ENCODE measurements at regions not wholly inside any gene's neighbourhood (a gene's known extent, or its start where the extent isn't known, plus 50 kb on each side); places are given as distances from the start of the nearest gene placed in this dataset.

- no peak for DNase-seq
Observed at GRCh38 chr10:64458306-64458705, 937.1 kb downstream of the REEP3 start.

- no peak for DNase-seq
Observed at GRCh38 chr10:64463406-64463805, 942.2 kb downstream of the REEP3 start.

GRCh38 chr10:64465653-64466052 lies 944.5 kb downstream of the REEP3 start:
- DNase-seq: no peak

- no peak for DNase-seq
Observed at GRCh38 chr10:64468219-64468618, 947.0 kb downstream of the REEP3 start.

GRCh38 chr10:64476506-64476905 lies 955.3 kb downstream of the REEP3 start:
- no peak for DNase-seq

GRCh38 chr10:64477791-64478190 lies 956.6 kb downstream of the REEP3 start:
- DNase-seq: no peak

- DNase-seq: no peak
Observed at GRCh38 chr10:64484811-64485330, 963.7 kb downstream of the REEP3 start.

GRCh38 chr10:64486149-64486548 lies 964.9 kb downstream of the REEP3 start:
- no peak for DNase-seq

- DNase-seq: no peak
Observed at GRCh38 chr10:64486901-64487300, 965.7 kb downstream of the REEP3 start.

- DNase-seq: no peak
Observed at GRCh38 chr10:64494901-64495300, 973.7 kb downstream of the REEP3 start.

GRCh38 chr10:64497306-64497705 lies 976.1 kb downstream of the REEP3 start:
- no peak for DNase-seq

GRCh38 chr10:64501807-64502206 lies 980.6 kb downstream of the REEP3 start:
- DNase-seq: no peak

GRCh38 chr10:64502936-64503335 lies 981.7 kb downstream of the REEP3 start:
- no peak for DNase-seq

GRCh38 chr10:64503429-64503828 lies 982.2 kb downstream of the REEP3 start:
- no peak for DNase-seq

- no peak for DNase-seq
Observed at GRCh38 chr10:64505501-64505900, 984.3 kb downstream of the REEP3 start.

- DNase-seq: no peak
Observed at GRCh38 chr10:64506963-64507362, 985.8 kb downstream of the REEP3 start.

- DNase-seq: no peak
Observed at GRCh38 chr10:64507651-64508028, 986.4 kb downstream of the REEP3 start.

GRCh38 chr10:64508029-64508661 lies 986.9 kb downstream of the REEP3 start:
- no peak for DNase-seq

GRCh38 chr10:64515970-64516699 lies 994.9 kb downstream of the REEP3 start:
- DNase-seq: no peak

- DNase-seq: no peak
Observed at GRCh38 chr10:64518456-64518855, 997.3 kb downstream of the REEP3 start.

- DNase-seq: no peak
Observed at GRCh38 chr10:64519427-64519826, 998.2 kb downstream of the REEP3 start.

- DNase-seq: no peak
Observed at GRCh38 chr10:64519831-64520230, 998.6 kb downstream of the REEP3 start.

- no peak for DNase-seq
Observed at GRCh38 chr10:64523065-64523759, 1002.0 kb downstream of the REEP3 start.
